HEK293T (cell line): ENCODE measurements at regions not wholly inside any gene's neighbourhood (a gene's known extent, or its start where the extent isn't known, plus 50 kb on each side); places are given as distances from the start of the nearest gene placed in this dataset.

Experiments
- CTCF ChIA-PET: fragments of 350-600 bp; formaldehyde crosslinking; extraction: SDS; loops from one replicate; lab custom pipeline; 2021; ENCODE audit warnings: antibody characterized with exemption, inconsistent platforms; lab: Yijun Ruan, JAX
- POLR2A ChIA-PET: fragments of 350-600 bp; formaldehyde crosslinking; extraction: SDS; loops from one replicate; lab custom pipeline; 2020; ENCODE audit warnings: antibody characterized with exemption, inconsistent platforms; lab: Yijun Ruan, JAX
- DNase-seq: peaks from one replicate; pipeline ENCODE4 v3.0.0; 2012; ENCODE audit warnings: mixed read lengths; ENCODE audit errors: extremely low spot score
- ARNT ChIP-seq: fragments of 450-650 bp; IDR thresholded peaks from 2 replicates; pipeline ENCODE4 v1.6.1; 2017; ENCODE audit warnings: mild to moderate bottlenecking
- BHLHE40 ChIP-seq: fragments of 450-650 bp; IDR thresholded peaks from 2 replicates; pipeline ENCODE4 v1.6.1; 2016; ENCODE audit warnings: mild to moderate bottlenecking, moderate library complexity, borderline replicate concordance
- CTBP1 ChIP-seq: fragments of 450-650 bp; IDR thresholded peaks from 2 replicates; pipeline ENCODE4 v1.6.1; 2016; ENCODE audit warnings: borderline replicate concordance
- ELF4 ChIP-seq: fragments of 450-650 bp; IDR thresholded peaks from 2 replicates; pipeline ENCODE4 v1.6.1; 2017; ENCODE audit warnings: antibody characterized with exemption
- FOXA1 ChIP-seq: fragments of 450-650 bp; IDR thresholded peaks from 2 replicates; pipeline ENCODE4 v1.6.1; 2016; ENCODE audit warnings: mild to moderate bottlenecking
- FOXK2 ChIP-seq: fragments of 450-650 bp; IDR thresholded peaks from 2 replicates; pipeline ENCODE4 v1.6.1; 2016; ENCODE audit warnings: mild to moderate bottlenecking
- FOXM1 ChIP-seq: fragments of 450-650 bp; IDR thresholded peaks from 2 replicates; pipeline ENCODE4 v1.6.1; 2017; ENCODE audit warnings: mild to moderate bottlenecking, borderline replicate concordance
- HDGF ChIP-seq: fragments of 450-650 bp; IDR thresholded peaks from 2 replicates; pipeline ENCODE4 v1.6.1; 2017; ENCODE audit warnings: antibody characterized with exemption, borderline replicate concordance
- L3MBTL2 ChIP-seq: fragments of 450-650 bp; conservative IDR thresholded peaks from 2 replicates; pipeline ENCODE4 v1.6.1; 2016; ENCODE audit warnings: mild to moderate bottlenecking
- LEF1 ChIP-seq: fragments of 450-650 bp; IDR thresholded peaks from 2 replicates; pipeline ENCODE4 v1.6.1; 2017; ENCODE audit warnings: mild to moderate bottlenecking, borderline replicate concordance
- NFRKB ChIP-seq: fragments of 450-650 bp; IDR thresholded peaks from 2 replicates; pipeline ENCODE4 v1.6.1; 2016; ENCODE audit warnings: mild to moderate bottlenecking, moderate library complexity
- SP1 ChIP-seq: fragments of 450-650 bp; IDR thresholded peaks from 2 replicates; pipeline ENCODE4 v1.6.1; 2017
- SUZ12 ChIP-seq: fragments of 450-650 bp; IDR thresholded peaks from 2 replicates; pipeline ENCODE4 v1.6.1; 2016; ENCODE audit warnings: mild to moderate bottlenecking
- TARDBP ChIP-seq: fragments of 450-650 bp; IDR thresholded peaks from 2 replicates; pipeline ENCODE4 v1.6.1; 2016
- ZNF384 ChIP-seq: fragments of 450-650 bp; IDR thresholded peaks from 2 replicates; pipeline ENCODE4 v1.6.1; 2016
- TF ChIP-seq, protein P1 (sequence below): fragments of 450-650 bp; IDR thresholded peaks from 2 replicates; pipeline ENCODE4 v1.6.1; 2016

DNA sequence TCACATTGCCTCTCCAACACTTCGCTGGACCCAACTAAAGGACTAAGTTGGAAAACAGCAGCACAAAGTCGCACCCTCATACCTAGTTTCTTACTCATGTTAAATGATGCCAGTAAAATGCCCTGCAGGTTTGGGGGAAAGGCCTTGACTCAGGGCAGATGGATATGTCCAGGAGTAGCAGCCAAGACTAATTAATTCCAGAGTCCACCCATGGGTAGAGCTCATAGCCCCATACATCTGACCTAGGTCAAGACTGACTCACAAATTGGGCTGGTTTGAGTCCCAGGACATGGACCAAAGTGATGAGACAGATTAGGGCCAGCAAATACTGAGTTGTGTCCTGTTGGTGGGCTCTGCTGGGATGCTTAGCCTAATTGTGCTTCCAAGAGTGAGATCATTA, 224.0 kb upstream of the BTG1 start:
- DNase-seq: no peak
- TF ChIP-seq NFRKB (no peak), FOXM1 (no peak), TARDBP (no peak), SUZ12 (no peak), L3MBTL2 (no peak), FOXK2 (no peak), ZNF384 (no peak), FOXA1 (no peak), LEF1 (no peak), BHLHE40 (no peak), ARNT (no peak), CTBP1 (no peak), SP1 (no peak)
- TF ChIP-seq, protein P1, sequence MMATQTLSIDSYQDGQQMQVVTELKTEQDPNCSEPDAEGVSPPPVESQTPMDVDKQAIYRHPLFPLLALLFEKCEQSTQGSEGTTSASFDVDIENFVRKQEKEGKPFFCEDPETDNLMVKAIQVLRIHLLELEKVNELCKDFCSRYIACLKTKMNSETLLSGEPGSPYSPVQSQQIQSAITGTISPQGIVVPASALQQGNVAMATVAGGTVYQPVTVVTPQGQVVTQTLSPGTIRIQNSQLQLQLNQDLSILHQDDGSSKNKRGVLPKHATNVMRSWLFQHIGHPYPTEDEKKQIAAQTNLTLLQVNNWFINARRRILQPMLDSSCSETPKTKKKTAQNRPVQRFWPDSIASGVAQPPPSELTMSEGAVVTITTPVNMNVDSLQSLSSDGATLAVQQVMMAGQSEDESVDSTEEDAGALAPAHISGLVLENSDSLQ: no peak
- CTCF ChIA-PET: no interaction called here
- POLR2A ChIA-PET: no interaction called here

DNA sequence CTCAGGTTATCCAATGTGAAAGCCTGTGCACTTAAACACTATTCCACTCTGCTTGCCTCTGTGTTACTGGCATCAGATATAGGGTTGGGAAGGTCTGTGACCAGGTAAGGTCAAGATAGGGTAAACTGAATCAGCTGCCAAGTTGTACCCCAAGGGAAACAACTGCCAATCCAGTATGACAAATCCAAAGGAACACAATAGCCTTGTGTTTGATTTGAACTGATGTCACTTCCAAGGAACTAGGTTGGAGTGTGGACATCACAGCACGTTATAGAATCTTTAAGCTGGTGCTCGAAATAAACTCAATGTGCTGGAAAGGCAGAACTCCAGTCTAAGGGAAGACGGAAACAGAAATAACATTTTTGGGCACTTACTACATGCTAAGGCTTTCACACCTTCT, 223.4 kb upstream of the BTG1 start:
- DNase-seq: no peak
- CTCF ChIA-PET: no interaction called here
- TF ChIP-seq L3MBTL2 (no peak), SUZ12 (no peak), FOXA1 (no peak), TARDBP (no peak), BHLHE40 (no peak), ZNF384 (no peak), CTBP1 (no peak)
- POLR2A ChIA-PET: no interaction called here

- ChIA-PET CTCF (no interaction called here), POLR2A (no interaction called here)
Measured at GRCh38 chr12:92365836-92366235, 220.2 kb upstream of the BTG1 start.

DNA sequence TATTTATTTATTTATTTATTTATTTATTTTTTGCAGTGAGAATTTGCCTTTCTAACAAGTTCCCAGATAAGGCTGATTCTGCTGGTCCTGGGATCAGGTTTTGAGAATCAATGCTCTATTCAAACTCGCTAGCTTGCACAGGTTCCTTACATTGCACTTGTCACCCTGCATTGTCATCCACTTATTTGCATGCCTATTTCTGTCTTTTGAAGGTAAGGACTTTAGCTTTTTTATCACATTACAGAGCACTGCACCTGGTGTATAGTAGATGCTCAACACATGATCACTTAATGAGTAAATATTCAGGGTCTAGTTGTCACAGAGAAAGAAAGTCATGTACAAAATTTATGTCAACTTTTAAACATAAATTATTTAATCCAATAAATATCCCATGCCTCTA, 219.7 kb upstream of the BTG1 start:
- TF ChIP-seq NFRKB (no peak), ARNT (no peak), L3MBTL2 (no peak), BHLHE40 (no peak), CTBP1 (no peak), FOXA1 (no peak), SUZ12 (no peak), FOXM1 (no peak), FOXK2 (no peak), LEF1 (no peak), ELF4 (no peak), HDGF (no peak), ZNF384 (no peak), SP1 (no peak), TARDBP (no peak)
- TF ChIP-seq, protein P1: no peak
- POLR2A ChIA-PET: no interaction called here
- no peak for DNase-seq
- CTCF ChIA-PET: no interaction called here

More at GRCh38 chr12:92365836-92366235, 220.2 kb upstream of the BTG1 start:
- DNase-seq: no peak
- TF ChIP-seq CTBP1 (no peak), LEF1 (no peak), HDGF (no peak), BHLHE40 (no peak), SUZ12 (no peak), NFRKB (no peak), TARDBP (no peak), ZNF384 (no peak), FOXA1 (no peak), ARNT (no peak), L3MBTL2 (no peak), SP1 (no peak), ELF4 (no peak)
- TF ChIP-seq, protein P1: no peak

DNA sequence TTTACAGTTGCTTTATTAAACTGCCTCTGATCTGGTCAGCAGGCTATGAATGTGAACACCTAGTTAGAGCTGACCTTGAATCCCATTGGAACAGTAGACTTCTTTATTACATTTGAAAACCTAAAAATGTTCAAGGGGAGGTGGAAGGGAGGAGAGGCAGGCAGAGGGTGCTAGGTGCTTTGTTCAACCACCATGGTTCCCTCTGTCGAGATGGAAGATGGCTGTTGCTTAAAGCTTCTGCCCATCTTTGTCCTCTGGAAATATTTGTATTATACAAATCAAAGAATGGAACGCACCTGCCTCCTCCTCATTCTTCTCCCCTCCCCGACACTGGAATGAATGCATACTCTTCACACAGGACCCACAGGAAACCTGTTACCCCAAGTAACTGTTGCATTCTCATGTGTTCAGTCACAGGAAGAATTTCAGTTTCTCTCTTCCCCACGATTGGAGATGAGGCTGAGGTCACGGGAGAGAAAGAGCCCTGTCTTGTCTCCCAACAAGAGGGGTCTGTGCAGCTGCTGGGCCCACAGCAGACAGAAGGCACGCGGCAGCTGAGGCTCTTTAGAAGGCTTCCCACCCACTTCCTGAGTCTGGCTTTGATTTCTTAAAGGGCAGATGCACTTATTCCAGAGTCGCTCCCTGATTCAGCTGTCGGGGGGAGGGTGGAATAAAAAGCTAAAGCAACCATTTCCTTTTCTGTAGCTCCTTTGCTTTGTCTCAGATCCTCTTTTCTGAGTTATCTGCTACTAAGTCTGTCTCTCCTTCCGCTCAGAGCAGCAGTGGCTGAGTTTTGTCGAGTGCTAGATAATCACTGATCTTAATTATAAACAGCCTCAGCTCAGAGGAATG, 217.9 kb upstream of the BTG1 start:
- no peak for TF ChIP-seq ZNF384
- no peak for TF ChIP-seq NFRKB
- TF ChIP-seq HDGF: no peak
- TF ChIP-seq FOXK2: no peak
- no peak for TF ChIP-seq CTBP1
- no peak for TF ChIP-seq FOXM1
- TF ChIP-seq SP1: no peak
- no peak for TF ChIP-seq TARDBP
- TF ChIP-seq ARNT: no peak
- no peak for TF ChIP-seq ELF4
- TF ChIP-seq SUZ12: no peak
- DNase-seq: no peak
- CTCF ChIA-PET: interaction anchor here (0.5 to 0.6 kb wide), 2 partner anchors 16 to 200 kb away, joined by 4 read pairs; no protein-coding TSS in a partner anchor
- POLR2A ChIA-PET: no interaction called here

DNA sequence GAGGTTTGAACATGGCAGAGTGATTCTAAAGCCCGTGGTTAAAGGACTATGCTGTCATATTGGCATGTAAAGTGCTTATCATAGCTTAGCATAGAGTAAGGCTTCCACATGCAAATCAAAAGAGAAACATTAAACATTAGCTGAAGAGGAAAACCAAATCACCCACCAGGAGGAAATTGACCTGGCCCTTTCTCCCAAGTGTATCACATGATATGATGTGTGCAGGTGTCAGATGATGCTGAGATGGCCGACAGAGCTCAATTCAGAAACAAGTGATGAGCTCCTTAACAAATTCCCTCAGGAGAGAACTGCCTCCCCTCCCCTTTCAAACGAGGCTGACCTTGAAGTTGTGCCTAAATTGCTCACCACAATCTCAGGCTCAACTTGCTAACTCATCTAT, 217.1 kb upstream of the BTG1 start:
- no peak for TF ChIP-seq BHLHE40
- no peak for TF ChIP-seq L3MBTL2
- no peak for TF ChIP-seq SUZ12
- no peak for TF ChIP-seq HDGF
- TF ChIP-seq SP1: no peak
- no peak for TF ChIP-seq CTBP1
- TF ChIP-seq FOXM1: no peak
- TF ChIP-seq, protein P1: no peak
- TF ChIP-seq NFRKB: no peak
- no peak for TF ChIP-seq TARDBP
- ChIA-PET POLR2A (no interaction called here), CTCF (interaction anchor here (0.5 kb wide), 1 partner anchor 199 kb away, joined by 4 read pairs; no protein-coding TSS in a partner anchor)
- no peak for DNase-seq
